Smooth muscle cell (in vitro differentiated cells): ENCODE measurements at regions not wholly inside any gene's neighbourhood (a gene's known extent, or its start where the extent isn't known, plus 50 kb on each side); places are given as distances from the start of the nearest gene placed in this dataset.

ENCODE experiments used
- DNase-seq: peaks from one replicate; lab custom pipeline; 2025; ENCODE audit not compliant: unreplicated experiment; lab: John Stamatoyannopoulos, UW
- H2AFZ ChIP-seq: fragments of 200-600 bp; sonication (generic); 2 replicates; pipeline ENCODE4 v1.6.0; 2016; ENCODE audit warnings: antibody characterized with exemption, low read depth, mild to moderate bottlenecking
- H3F3A ChIP-seq: fragments of 200-600 bp; sonication (generic); 2 replicates; pipeline ENCODE4 v1.6.0; 2017; ENCODE audit warnings: antibody characterized with exemption, low read depth
- H3K27ac ChIP-seq: fragments of 200-600 bp; sonication (generic); 2 replicates; pipeline ENCODE4 v1.5.1; 2016; ENCODE audit warnings: low read depth, mild to moderate bottlenecking
- H3K27me3 ChIP-seq: fragments of 200-600 bp; sonication (generic); 2 replicates; pipeline ENCODE4 v1.6.1; 2016; ENCODE audit warnings: low read depth, mild to moderate bottlenecking
- H3K36me3 ChIP-seq: fragments of 200-600 bp; sonication (generic); 2 replicates; pipeline ENCODE4 v1.5.1; 2016; ENCODE audit warnings: low read depth
- H3K4me1 ChIP-seq: fragments of 200-600 bp; sonication (generic); 2 replicates; pipeline ENCODE4 v1.5.1; 2016; ENCODE audit warnings: low read depth
- H3K4me2 ChIP-seq: fragments of 200-600 bp; sonication (generic); 2 replicates; pipeline ENCODE4 v1.6.0; 2016; ENCODE audit warnings: mild to moderate bottlenecking
- H3K4me3 ChIP-seq: fragments of 200-600 bp; sonication (generic); 2 replicates; pipeline ENCODE4 v1.5.1; 2016; ENCODE audit warnings: mild to moderate bottlenecking
- H3K79me2 ChIP-seq: fragments of 200-600 bp; sonication (generic); 2 replicates; pipeline ENCODE4 v1.6.0; 2016; ENCODE audit warnings: low read depth, mild to moderate bottlenecking
- H3K9ac ChIP-seq: fragments of 200-600 bp; sonication (generic); 2 replicates; pipeline ENCODE4 v1.6.0; 2016; ENCODE audit warnings: low read depth
- H3K9me3 ChIP-seq: fragments of 200-600 bp; sonication (generic); replicated peaks from 2 replicates; pipeline ENCODE4 v1.5.1; 2016; ENCODE audit warnings: low read depth
- H4K20me1 ChIP-seq: fragments of 200-600 bp; sonication (generic); 2 replicates; pipeline ENCODE4 v1.6.0; 2016; ENCODE audit warnings: low read depth
- WGBS: methylation state at CpG from one replicate; pipeline ENCODE4 v1.1.7; 2016; ENCODE audit warnings: low lambda C conversion rate; 5-methylcytosine and 5-hydroxymethylcytosine counted together
- TF ChIP-seq, protein P1 (sequence below): fragments of 200-600 bp; sonication (generic); IDR thresholded peaks from 2 replicates; pipeline ENCODE4 v1.5.1; 2017; ENCODE audit warnings: borderline replicate concordance, mild to moderate bottlenecking, antibody characterized with exemption; ENCODE audit not compliant: insufficient read depth, poor library complexity, severe bottlenecking

DNA sequence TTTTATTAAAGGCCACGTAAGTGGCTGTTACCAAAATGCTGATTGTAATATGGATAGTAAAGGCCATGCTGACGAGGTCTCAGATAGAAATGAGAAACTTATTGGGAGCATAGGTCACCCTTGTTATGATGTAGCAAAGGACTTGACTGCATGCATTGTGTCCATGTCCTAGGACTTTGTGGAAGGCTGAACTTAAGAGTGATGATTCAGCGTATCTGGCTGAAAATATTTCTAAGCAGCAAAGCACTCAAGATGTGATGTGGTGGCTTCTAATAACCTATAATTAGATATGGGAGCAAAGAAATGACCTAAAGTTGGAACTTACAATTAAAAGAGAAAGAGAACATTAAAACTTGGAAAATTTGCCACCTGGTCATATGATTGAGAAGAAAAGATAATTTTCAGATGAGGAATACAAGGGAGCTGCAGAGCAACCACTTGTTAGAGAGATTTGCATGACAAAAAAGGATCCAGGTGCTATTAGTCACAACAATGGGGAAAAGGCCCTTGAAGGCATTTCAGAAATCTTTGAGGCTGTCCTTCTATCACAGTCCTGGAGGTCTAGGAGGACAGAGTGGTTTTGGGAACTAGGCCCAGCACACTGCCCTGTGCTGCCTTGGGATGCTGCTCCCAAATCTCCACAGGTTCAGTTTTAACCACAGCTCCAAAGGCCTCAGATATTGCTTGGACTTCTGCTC lies 793.7 kb upstream of the LCORL start:
- H3K36me3 ChIP-seq: no peaks in the 10 kb centered on the region
- H4K20me1 ChIP-seq: no peaks in the 10 kb centered on the region
- H3F3A ChIP-seq: no peaks in the 10 kb centered on the region
- no peaks in the 10 kb centered on the region for H3K79me2 ChIP-seq
- no peak overlapping the region for H2AFZ ChIP-seq
- no peaks in the 10 kb centered on the region for H3K9me3 ChIP-seq
- DNase-seq: no peak
- TF ChIP-seq, protein P1, sequence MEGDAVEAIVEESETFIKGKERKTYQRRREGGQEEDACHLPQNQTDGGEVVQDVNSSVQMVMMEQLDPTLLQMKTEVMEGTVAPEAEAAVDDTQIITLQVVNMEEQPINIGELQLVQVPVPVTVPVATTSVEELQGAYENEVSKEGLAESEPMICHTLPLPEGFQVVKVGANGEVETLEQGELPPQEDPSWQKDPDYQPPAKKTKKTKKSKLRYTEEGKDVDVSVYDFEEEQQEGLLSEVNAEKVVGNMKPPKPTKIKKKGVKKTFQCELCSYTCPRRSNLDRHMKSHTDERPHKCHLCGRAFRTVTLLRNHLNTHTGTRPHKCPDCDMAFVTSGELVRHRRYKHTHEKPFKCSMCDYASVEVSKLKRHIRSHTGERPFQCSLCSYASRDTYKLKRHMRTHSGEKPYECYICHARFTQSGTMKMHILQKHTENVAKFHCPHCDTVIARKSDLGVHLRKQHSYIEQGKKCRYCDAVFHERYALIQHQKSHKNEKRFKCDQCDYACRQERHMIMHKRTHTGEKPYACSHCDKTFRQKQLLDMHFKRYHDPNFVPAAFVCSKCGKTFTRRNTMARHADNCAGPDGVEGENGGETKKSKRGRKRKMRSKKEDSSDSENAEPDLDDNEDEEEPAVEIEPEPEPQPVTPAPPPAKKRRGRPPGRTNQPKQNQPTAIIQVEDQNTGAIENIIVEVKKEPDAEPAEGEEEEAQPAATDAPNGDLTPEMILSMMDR: no peak
- WGBS: 65% methylated on average over 3 of the region's 3 CpGs
- no peak overlapping the region for H3K4me2 ChIP-seq
- no peak overlapping the region for H3K9ac ChIP-seq
- H3K27me3 ChIP-seq: no peaks in the 10 kb centered on the region
- no peak overlapping the region for H3K27ac ChIP-seq
- H3K4me3 ChIP-seq: no peak overlapping the region
- H3K4me1 ChIP-seq: no peaks in the 10 kb centered on the region

DNA sequence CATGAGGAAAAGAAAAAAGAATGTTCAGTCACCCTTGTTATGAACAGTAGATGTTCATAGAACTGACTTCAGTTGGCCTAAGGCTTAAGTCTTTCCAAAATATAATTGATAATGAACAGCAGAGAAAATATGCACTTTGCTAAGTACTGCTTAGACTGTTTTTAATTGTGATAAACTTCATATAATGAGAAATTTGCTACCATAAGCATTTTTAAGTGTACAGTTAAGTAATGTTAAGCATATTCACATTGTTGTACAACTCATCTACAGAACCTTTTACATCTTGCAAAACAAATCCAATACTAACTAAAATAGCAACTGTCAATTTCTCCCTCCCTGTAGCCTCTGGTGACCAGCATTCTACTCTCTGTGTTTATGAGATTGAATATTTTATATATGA lies 792.2 kb upstream of the LCORL start:
- no peak overlapping the region for H3K27ac ChIP-seq
- TF ChIP-seq, protein P1: no peak

DNA sequence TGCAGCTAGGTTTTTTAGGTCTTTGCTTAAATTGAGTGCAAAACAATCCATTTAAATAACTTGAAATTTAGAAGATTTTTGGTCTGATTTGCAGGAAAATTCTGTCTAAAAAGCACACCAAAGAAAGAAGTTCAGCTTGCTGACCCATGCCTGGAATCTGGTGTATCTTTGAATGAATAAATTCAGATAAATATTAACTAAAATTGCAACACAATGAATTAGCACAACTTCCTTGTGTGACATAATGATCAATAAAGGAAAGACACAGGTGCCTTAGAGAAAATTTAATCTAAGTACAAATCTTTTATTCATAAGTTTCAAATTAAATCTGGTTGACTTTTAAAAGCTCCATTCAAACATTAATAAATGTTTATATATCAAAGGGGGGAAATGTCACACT lies 791.5 kb upstream of the LCORL start:
- Histone ChIP-seq H3K27me3 (no peaks in the 10 kb centered on the region), H3K4me2 (no peak overlapping the region), H2AFZ (no peak overlapping the region), H3K9ac (no peak overlapping the region), H3K27ac (no peak overlapping the region), H3F3A (no peaks in the 10 kb centered on the region), H4K20me1 (no peaks in the 10 kb centered on the region), H3K4me3 (no peak overlapping the region), H3K79me2 (no peaks in the 10 kb centered on the region), H3K4me1 (no peaks in the 10 kb centered on the region), H3K9me3 (no peaks in the 10 kb centered on the region), H3K36me3 (no peaks in the 10 kb centered on the region)
- TF ChIP-seq, protein P1: no peak
- no peak for DNase-seq

More for the DNA sequence above, 792.2 kb upstream of the LCORL start:
- H3K27me3 ChIP-seq: no peaks in the 10 kb centered on the region
- H3K4me1 ChIP-seq: no peaks in the 10 kb centered on the region
- H3K4me3 ChIP-seq: no peak overlapping the region
- DNase-seq: no peak
- no peak overlapping the region for H2AFZ ChIP-seq
- H3K79me2 ChIP-seq: no peaks in the 10 kb centered on the region
- no peaks in the 10 kb centered on the region for H4K20me1 ChIP-seq
- no peak overlapping the region for H3K9ac ChIP-seq
- H3F3A ChIP-seq: no peaks in the 10 kb centered on the region
- no peaks in the 10 kb centered on the region for H3K36me3 ChIP-seq
- no peaks in the 10 kb centered on the region for H3K9me3 ChIP-seq
- no peak overlapping the region for H3K4me2 ChIP-seq

DNA sequence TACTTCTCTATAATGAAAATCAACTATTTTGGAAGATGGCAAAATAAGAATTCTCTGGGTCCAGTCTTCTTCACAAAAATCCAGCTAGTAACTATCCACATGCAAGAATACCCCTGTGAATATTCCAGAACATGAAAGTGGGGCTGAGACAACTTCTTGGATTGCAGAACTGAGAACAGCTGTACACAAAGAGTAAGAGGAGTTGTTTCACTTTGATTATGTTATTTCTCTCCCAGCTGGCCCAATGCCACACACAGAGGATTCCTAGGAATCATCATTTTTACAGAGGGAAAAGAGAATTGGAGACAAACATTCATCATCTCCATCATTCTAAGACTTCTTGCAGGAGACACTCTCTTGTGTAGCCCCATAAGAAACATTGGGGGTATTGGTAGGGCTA lies 782.2 kb upstream of the LCORL start:
- H4K20me1 ChIP-seq: no peaks in the 10 kb centered on the region
- no peak for DNase-seq
- no peak overlapping the region for H3K4me3 ChIP-seq
- TF ChIP-seq, protein P1: no peak
- H3K9ac ChIP-seq: no peak overlapping the region
- no peaks in the 10 kb centered on the region for H3K36me3 ChIP-seq
- H3F3A ChIP-seq: no peaks in the 10 kb centered on the region
- H3K79me2 ChIP-seq: no peaks in the 10 kb centered on the region
- H3K4me2 ChIP-seq: no peak overlapping the region
- peaks cover 2% of the 10 kb centered on the region for H3K9me3 ChIP-seq
- H3K27ac ChIP-seq: no peak overlapping the region
- no peaks in the 10 kb centered on the region for H3K4me1 ChIP-seq
- no peak overlapping the region for H2AFZ ChIP-seq
- no peaks in the 10 kb centered on the region for H3K27me3 ChIP-seq
